ENCODE measurements at regions not wholly inside any gene's neighbourhood (a gene's known extent, or its start where the extent isn't known, plus 50 kb on each side); places are given as distances from the start of the nearest gene placed in this dataset.

DNA sequence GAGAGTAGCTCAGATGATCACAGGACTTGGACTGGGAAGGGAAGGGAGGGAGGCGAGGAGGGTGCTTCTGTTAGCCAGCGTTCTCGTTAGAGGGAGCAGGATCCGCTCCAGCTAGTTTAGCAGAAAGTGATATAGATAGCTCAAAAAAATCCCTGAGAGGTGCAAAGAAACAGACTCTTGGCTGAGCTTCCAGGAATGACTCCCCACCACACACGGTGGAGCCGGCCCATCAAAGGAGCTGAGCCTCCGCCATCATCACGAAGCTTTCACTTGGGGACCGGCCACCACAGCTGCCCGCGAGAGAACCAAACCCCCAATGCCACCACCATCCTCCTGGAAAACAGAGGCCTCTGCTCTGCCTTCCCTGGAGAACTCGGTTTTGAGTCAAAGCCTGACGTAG, 124.6 kb upstream of the BCL2L14 start:
- DNase-seq, result no peak

DNA sequence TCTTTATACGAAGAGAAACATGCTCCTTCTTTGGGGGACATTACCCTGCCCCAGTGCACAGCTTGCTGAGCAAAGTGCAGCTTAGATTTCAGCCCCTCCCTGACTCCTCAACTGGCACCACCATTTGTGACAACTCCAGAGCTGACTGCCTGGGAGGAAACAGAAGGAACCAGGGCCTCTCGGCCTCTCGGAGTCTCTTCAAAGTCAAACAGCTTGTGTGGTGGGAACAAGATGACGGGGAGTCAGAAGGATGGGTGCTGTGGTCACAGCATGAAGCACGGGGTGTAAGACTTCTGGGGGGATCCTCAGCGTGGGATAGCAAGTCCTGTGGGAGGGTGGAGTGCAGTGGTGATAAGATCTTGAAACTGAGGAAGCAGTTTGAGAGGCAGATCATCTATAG, 123.5 kb upstream of the BCL2L14 start:
- no peak for DNase-seq

DNA sequence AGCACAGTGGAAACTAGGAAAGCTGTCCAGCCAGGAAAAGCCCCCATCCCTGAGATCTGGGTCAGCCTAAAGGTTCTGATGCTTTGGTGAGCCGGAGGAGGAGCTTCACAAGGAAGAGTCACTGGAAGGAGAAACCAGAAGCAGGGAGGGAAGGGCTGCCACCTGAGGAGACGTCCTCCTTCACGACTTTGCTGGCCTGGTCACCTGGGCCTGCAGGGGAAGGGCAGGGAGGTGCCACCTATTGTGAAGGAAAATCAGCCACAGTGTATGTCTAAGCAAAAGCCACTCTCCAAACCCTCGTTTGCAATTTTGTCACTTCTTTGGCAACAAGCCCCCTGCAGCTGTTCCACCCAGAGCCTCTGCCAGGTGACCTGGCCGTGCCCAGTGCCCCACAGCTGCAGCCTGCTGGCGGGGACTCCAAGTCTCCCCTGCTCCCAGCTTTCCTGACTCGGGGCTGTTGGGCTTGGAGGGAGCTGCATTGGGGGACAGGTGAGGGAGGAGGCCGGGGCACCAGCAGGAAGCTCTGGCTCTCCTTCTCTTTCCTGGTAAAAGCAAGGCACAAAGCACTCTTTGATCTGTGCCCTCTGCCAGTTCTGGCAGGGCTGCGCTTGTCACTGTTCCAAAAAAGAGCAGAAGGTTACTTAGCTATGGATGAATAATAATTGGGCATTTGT, 120.9 kb upstream of the BCL2L14 start:
- DNase-seq, result peak; percentile 30

DNA sequence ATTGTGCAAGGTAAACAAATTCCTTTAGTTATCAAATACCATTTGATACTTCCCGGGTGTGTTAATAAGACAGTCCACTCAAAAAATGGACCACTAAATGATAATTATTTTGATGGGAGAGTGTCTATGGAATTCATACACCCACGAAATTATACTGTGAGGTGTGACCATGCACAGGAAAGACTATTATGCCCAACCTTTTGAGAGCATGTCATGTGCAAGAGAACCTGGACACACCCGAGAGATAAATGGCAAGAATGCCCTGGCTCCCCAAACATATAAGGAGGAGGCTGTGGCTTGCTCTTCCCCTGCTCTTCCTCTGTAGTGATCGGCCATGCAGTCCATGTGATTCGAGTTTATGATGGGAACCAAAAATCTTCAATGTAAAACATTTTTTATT, 119.5 kb upstream of the BCL2L14 start:
- DNase-seq, result no peak

DNA sequence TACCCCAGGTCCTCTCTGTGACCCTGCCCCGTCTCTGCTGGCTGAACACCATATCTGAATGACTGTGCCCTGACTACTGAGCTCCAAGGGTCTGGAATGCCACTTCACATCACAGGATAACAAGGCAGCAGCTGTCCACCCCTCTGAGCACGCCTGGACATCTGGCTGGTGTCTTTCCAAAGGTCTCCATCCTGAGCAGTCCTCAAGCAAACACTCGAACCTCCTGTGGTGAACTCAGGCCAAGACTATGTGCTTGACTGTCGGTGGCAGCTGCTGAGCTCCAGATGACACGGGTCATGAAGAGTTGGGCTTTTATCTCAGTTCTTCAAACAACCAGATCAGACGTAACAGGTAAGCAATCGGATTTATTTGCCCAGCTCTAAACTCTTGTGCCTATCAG, 117.2 kb upstream of the BCL2L14 start:
- DNase-seq, result no peak

DNA sequence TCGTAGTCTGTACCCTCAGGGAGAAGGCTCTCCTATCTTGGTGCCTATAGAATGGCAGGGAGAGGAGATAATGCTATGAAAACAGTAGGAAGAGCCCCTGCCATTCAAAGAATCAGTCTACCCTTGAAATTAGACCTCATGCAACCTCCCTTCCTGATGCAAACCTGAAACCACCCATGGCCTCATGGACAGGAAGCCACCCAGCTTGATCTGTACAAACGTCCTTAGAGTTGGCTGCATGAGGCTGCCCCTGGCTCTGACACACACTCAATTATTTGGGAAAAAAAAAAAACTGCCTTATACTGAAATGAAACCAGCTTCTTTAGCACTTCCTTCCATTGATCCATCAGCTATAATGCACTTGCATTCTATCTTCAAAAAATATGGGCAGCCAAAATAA, 116.6 kb upstream of the BCL2L14 start:
- no peak for DNase-seq

DNA sequence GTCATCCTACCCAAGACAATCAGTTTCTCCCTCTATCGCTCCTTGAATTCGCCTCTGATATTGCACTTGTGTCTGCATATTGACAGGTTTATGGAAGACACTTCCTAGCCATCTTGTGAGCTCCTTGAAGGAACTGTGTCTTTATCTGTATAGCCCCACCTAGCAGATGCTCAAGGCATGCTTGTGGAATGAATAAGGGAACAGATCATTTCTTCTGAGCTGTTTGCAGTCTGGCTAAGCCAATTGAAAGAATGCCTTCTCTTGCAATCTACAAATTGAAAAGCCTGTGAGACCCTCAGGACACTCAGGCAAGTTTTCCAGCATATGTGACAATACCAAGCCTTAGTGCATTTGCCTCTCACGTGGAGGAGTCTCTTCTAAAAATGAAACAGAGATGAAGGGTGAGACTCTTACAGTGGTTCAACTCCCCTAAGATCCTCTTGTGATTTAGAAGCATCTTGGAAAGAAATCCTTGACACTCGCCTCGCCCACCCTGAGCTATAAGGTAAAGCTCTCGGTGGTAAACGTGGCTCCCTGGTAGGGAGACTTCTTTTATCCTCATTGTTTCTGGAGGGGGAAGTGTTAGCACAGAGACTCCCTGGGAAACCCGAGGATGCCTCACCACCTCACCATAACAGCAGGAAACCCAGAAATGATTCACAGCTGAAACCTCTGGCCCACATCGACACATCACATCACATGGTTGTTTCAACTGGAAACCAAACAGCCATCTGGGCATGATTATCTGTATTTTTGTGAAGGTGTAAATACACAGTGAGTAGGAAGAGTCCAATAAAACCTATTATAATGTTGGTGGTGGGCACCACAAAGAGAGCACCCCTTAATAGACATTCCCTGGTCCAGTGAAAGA, 112.3 kb upstream of the BCL2L14 start:
- DNase-seq, result no peak

DNA sequence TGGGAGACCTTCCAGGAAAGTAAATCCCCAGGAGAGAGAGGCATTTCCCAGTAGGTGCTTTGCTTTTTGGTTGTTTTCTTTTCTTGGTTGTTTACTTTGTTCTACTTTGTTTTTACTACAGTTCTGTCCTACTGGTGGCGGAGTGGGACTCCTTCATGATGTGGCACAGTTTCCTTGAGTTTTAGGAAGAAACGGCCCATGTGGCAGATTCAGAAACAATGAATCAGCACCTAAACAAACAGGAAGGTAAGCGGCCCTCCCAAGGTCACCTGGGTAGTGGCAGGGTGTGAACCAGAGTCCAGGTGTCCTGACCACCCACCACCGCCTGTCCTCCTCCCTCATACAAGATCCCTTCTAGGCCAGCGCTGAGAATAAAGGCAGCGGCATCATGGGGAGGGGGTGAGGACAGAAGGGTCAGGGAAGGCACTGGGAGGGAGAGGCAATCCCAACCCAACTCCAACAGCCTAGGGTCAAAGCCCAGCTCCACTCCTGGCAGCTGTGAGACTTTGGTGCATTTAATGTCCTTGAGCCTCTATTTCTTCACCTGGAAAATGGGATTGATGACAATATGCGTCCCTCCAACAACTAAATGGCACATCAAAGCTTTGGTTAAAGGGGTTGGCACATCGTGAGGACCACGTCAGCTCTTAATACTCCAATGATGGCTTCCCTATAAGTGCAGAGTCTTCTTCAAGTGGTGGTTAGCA, 111.5 kb upstream of the BCL2L14 start:
- no peak for DNase-seq

DNA sequence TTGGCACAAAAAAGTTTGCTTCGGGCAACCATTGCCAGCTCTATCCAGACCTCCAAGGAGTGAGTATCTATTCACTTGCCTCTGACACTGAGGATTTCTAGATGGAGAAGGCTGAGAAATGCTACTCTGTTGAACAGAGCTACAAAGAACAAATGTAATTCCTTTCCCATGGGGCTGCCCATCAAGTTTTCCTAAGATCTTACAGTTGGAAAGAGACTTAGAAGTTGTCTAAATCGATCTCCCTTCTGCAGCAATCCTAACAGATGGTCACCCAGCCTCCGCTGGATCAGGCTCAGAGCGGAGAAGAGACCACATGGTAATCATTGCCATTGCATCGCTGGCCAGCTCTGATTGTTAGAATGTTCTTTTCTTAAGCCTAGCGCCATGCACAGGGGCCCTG, 110.1 kb upstream of the BCL2L14 start:
- DNase-seq, result no peak

DNA sequence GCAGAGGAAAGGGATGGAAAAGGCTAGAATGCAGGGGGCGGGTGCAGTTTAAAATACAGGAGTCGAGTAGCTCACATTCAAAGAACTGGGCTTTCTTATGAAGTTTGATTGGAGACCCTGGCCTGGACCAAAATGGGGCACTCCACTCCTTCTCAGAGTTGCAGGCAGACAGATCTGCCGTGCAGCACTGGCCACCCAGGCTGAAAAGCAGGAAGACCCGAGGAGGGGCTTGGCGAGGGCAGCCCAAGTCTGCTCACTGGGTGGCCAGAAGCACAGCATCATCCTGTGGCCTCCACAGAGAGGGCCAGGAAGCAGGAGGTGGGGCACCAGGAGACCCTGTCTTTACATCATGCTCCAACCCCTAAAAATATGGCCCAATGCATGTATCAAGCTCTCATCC, 109.1 kb upstream of the BCL2L14 start:
- no peak for DNase-seq

DNA sequence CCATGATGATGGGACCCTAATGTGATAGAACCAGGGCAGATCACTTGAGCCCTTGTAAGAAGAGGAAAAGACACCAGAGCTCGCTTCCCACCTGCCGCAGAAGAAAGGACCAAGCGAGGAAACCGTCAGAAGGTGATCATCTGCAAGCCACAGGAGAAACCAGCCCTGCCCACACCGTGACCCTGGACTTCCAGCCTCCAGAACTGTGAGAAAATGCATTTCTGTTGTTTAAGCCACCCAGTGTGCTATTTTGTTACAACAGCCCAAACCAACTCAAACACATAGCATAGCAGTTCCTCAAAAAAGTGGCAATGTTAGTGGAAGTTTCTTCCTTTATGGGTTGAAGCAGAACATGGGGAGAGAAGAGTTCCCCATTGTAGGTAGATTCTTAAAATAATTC, 107.9 kb upstream of the BCL2L14 start:
- DNase-seq, result no peak

DNA sequence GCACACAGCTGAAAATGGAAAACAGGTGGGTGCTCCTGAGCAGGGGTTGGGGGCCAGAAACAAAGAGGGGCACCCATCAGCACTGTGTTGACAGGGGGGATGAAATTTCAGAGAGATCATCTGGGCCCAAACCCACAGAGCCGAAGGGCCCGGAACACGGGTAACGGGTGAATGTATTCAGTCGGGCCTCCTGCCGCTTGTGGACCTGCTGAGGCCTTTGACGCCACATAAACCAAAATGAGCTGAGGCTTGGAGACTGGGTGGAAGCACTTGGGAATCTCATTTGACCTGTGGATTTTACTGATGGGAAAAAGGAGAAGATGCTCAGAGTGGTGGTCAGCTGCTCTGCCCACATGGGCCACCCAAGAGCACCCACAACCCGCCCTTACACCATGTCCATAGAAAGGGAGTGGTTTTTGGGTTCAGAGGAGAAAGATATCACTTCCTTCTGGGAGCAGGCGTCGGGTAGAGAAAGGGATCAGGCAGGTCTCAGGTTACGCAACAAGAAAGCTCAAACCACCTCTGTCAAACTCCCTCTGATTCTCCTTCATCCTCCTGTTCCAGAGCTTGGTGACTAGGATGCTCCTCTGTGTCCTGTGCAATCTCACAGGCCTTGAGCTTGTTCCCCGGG, 106.8 kb upstream of the BCL2L14 start:
- DNase-seq, result no peak

DNA sequence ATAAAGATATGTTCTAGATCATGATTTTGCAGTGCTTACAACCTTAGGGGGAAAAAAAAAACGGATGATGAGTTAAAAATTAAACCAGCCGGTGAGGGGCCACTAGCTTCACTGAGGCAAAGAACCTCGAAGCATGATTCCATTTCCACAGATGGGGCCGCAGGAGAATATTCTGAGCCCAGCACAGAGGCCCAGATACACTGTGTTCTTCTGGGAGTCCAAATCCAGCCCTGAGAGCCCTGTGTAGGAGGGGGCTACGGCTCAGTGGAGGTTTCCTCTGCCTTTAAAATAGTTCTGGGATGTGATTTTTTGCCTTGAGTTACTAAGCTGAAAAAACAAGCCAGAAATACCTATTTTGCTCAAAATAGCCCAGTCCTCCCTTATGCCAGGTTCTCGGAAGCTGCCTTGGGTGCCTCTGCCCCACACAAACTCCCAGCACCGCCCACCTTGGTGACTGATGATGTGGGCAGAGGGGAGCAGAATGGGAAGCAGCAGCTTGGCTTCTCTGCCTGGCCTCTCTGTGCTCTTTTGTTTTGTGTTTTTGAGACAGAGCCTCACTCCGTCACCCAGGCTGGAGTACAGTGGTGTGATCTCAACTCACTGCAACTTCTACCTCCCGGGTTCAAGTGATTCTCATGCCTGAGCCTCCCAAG, 105.4 kb upstream of the BCL2L14 start:
- DNase-seq, result no peak

DNA sequence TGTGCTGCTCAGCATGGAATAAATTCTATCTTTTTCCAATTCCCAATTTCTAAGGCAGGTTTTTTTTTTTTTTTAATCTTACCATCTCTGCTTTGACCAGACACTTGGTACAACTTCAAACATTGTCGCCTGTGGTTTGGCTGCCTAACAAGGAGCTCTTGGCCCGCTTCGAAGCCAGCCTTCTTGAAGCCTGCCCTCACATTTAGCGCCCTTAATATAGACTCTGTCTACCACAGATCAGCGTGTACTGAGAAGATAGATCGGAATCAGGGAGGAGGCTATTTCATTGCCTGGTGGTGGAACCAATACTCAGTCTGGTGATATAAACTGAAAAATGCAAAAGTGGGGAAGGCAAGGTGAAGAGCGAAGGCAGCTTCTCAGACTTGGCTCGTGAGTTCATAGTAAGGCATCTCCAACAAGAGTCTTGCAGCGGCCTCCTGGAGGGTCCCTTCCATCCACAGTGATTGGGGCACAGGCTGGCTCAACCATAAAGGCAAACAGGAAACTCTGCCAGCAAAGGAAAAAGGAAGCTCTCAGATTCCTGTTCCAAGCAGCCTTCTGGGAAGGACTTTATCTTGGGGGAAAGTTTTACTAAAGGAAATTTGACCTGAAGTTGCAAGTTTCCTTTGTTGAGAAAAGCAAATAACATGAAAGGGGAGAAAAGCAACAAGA, 103.2 kb upstream of the BCL2L14 start:
- DNase-seq, result no peak

DNA sequence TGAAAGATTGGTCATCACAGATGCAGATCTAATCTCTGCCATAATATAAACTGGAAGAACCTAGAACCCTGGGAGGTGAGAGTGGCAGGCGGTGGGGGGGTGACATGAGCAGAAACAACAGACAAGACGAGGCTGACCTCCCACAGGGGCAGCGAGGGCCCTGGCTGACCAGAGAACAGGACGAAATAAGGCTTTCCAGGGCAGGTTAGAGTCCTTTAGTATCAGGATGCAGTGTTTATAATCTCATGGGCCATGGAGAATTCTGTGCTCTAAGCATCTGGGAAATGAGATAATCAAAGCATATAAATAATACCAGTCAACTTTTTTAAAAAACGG, 102.7 kb upstream of the BCL2L14 start:
- no peak for DNase-seq

DNA sequence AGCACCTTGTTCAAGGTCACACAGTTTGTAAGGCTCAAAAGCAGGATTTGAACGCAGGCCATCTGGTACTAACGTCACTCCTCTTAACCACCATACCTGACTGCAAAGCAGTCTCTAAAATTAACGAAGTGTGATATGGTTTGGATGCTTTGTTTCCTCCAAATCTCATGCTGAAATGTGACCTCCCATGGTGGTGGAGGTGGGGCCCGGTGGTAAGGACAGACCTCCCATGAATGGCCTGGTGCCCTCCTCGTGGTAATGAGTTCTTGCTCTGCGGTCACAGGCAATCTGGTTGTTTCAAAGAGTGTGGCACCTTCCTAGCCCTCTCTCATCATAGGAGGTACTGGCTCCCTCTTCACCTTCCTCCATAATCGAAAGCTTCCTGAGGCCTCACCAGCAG, 102.2 kb upstream of the BCL2L14 start:
- no peak for DNase-seq

DNA sequence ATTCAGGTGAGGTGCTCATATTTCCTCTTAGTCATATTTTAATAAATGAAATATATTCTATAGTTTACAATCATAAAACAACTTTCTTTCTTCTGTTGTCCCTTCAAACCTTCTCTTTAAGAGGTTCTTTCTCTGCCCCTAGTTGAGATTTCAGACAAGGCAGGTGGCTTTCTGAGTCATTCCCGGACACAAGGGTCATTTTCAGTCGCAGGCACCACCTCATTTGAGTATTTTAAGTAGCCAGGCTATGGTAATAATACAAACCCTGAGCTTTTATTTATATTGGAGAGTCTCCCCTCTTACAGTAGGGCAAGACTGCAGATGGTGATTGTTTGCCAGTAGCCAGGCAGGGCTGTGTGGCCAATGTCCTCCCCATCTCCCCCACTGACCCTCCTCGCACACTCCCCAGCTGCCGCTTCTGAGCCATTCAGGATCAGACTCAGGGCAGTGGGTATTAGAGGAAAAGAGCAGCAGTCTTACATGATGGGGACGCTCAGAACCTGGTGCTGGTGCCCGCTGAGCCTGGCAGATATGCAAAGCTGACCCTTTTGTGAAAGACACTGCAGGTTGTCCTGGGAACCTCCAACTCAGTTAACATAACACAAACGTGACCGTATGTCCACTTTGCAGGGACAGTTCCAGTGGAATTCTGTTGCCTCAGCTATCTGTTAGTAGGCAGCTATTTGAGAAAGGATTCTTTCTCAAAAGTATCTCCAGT, 101.1 kb upstream of the BCL2L14 start:
- no peak for DNase-seq

DNA sequence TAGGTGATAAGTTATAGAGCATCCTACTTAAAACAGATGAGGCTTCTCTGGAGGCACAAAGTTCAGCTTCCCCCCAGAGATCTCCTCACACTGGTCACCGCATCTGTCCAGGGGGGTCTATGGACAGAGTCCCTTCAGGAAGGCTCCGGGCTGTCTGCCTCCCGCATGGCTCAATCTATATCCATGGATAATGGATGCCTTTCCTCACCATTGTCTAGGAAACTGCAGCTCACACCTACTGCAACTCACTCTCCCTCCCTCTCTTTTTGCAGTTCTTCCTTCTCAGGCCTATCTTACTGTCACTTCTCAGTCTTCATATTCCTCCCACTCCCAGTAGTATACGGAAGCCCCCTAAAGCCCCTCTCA, 100.6 kb upstream of the BCL2L14 start:
- no peak for DNase-seq

DNA sequence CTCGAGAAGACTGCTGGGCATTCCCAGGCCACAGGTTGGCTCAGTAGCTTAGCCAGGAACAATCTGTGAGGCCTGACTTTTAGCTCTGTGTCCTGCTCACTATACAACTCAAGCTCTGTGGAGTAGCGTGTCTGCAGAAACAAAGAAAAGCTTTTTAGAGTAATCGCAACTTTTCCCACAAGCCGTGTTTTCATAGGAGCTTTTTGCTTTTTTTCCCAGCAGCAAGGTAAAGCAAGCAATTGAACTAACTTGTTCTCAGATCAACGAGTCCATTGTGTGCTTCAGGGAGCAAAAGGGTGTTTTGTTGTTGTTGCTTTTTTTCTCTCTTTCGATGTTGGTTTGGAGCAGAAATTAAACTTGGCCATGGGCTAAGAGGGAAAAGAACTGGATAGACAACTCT, 97.3 kb upstream of the BCL2L14 start:
- DNase-seq, result no peak

DNA sequence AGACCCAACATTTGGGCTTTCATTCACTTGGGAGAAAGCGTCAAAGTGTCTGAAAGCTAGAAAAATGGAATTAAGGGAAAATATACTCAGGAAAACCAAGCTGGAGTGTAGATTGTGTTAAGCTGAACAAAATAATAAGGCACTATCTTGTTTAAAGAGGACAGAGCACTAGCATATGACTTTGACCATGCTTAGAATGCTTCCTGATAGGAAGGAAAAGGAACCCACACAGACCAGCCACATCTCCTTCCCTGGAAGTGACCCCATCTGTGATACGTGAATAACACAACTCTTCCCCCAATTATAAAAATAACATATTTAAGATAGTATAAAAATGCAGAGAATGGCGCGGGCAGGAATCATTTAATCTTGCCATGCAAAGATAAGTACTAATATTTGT, 94.7 kb upstream of the BCL2L14 start:
- no peak for DNase-seq
